Cardiac muscle cell (in vitro differentiated cells and primary cell): ENCODE measurements at regions not wholly inside any gene's neighbourhood (a gene's known extent, or its start where the extent isn't known, plus 50 kb on each side); places are given as distances from the start of the nearest gene placed in this dataset.
A peak's percentile ranks its signal among the peaks of the same experiment; 100 is the strongest.

Source experiments
- DNase-seq, 2 donors: peaks; one replicate each; pipeline versions ENCODE4 v3.0.0 to v3.0.0-alpha.2; 2010 to 2017; ENCODE audit warnings: low read depth in 1 of 2, low spot score in 1 of 2
- H3K27ac ChIP-seq: fragments of 200-600 bp; sonication (generic); 2 replicates; pipeline ENCODE4 v1.5.1; 2016
- H3K27me3 ChIP-seq: fragments of 200-600 bp; sonication (generic); 2 replicates; pipeline ENCODE4 v1.6.0; 2016; ENCODE audit warnings: control low read depth
- H3K36me3 ChIP-seq: fragments of 200-600 bp; sonication (generic); 2 replicates; pipeline ENCODE4 v1.5.1; 2016; ENCODE audit warnings: control low read depth
- H3K4me1 ChIP-seq: fragments of 200-600 bp; sonication (generic); 2 replicates; pipeline ENCODE4 v1.8.1; 2017; ENCODE audit warnings: low read depth, mild to moderate bottlenecking, mixed run types
- H3K4me3 ChIP-seq: fragments of 200-600 bp; sonication (generic); 2 replicates; pipeline ENCODE4 v1.5.1; 2016; ENCODE audit warnings: mild to moderate bottlenecking
- H3K9me3 ChIP-seq: fragments of 200-600 bp; sonication (generic); 2 replicates; pipeline ENCODE4 v1.5.1; 2017; ENCODE audit warnings: low read depth, mild to moderate bottlenecking, control low read depth
- CTCF ChIP-seq: IDR thresholded peaks from 2 replicates; pipeline ENCODE4 v1.5.1; 2012; ENCODE audit warnings: low read depth, mild to moderate bottlenecking, low read length

- Histone ChIP-seq H3K36me3 (no peaks in the 10 kb centered on the region), H3K4me1 (peaks cover 8% of the 10 kb centered on the region), H3K9me3 (no peaks in the 10 kb centered on the region), H3K4me3 (no peak overlapping the region), H3K27me3 (no peaks in the 10 kb centered on the region), H3K27ac (no peak overlapping the region)
- peak in 1 of 2 donors; percentile 37 for DNase-seq
- TF ChIP-seq CTCF = no peak
These were observed 79.4 kb downstream of the KLF15 start for GRCh38 chr3:126277629-126278378.

- no peak for TF ChIP-seq CTCF
- DNase-seq = no peak
- Histone ChIP-seq H3K36me3 (no peaks in the 10 kb centered on the region), H3K4me1 (peaks cover 8% of the 10 kb centered on the region), H3K27me3 (no peaks in the 10 kb centered on the region), H3K27ac (no peak overlapping the region), H3K4me3 (no peak overlapping the region), H3K9me3 (no peaks in the 10 kb centered on the region)
These were observed 81.6 kb downstream of the KLF15 start for GRCh38 chr3:126275620-126275904.

GRCh38 chr3:126274735-126275619, 82.2 kb downstream of the KLF15 start:
- Histone ChIP-seq H3K27me3 (no peaks in the 10 kb centered on the region), H3K27ac (no peak overlapping the region), H3K36me3 (no peaks in the 10 kb centered on the region), H3K4me3 (no peak overlapping the region), H3K4me1 (peaks cover 8% of the 10 kb centered on the region), H3K9me3 (no peaks in the 10 kb centered on the region)
- DNase-seq = peak in 1 of 2 donors; percentile 29
- no peak for TF ChIP-seq CTCF

GRCh38 chr3:126270145-126270811, 86.9 kb downstream of the KLF15 start:
- no peaks in the 10 kb centered on the region for H3K9me3 ChIP-seq
- H3K4me1 ChIP-seq = peaks cover 16% of the 10 kb centered on the region
- no peaks in the 10 kb centered on the region for H3K27me3 ChIP-seq
- H3K27ac ChIP-seq = no peak overlapping the region
- TF ChIP-seq CTCF = no peak
- H3K4me3 ChIP-seq = no peak overlapping the region
- DNase-seq = peak in 1 of 2 donors; percentile 74
- no peaks in the 10 kb centered on the region for H3K36me3 ChIP-seq

- no peak overlapping the region for H3K27ac ChIP-seq
- H3K36me3 ChIP-seq = no peaks in the 10 kb centered on the region
- TF ChIP-seq CTCF = no peak
- H3K4me3 ChIP-seq = no peak overlapping the region
- peak in 1 of 2 donors; percentile 15 for DNase-seq
- H3K9me3 ChIP-seq = no peaks in the 10 kb centered on the region
- H3K27me3 ChIP-seq = no peaks in the 10 kb centered on the region
- peaks cover 16% of the 10 kb centered on the region for H3K4me1 ChIP-seq
These were observed 87.9 kb downstream of the KLF15 start for GRCh38 chr3:126269354-126269753.
